HepG2 (cell line): ENCODE measurements at regions not wholly inside any gene's neighbourhood (a gene's known extent, or its start where the extent isn't known, plus 50 kb on each side); places are given as distances from the start of the nearest gene placed in this dataset.

ENCODE experiments used
- ATAC-seq: fragments of 200-7000 bp; cut with Tn5 transposase; 3 replicates; pipeline ENCODE4 v1.9.1; 2020; ENCODE audit warnings: mild to moderate bottlenecking, moderate library complexity
- BruUV-seq: library from RNA; stranded (reverse); fragments of 400-500 nt; replicated peaks from 2 replicates; lab custom pipeline; 2021; lab: Mats Ljungman, UMichigan
- CTCF ChIA-PET: fragments of 300-600 bp; formaldehyde crosslinking; extraction: SDS; loops from one replicate; lab custom pipeline; 2021; ENCODE audit warnings: low total read pairs, inconsistent platforms, low intra/inter-chr PET ratio; lab: Yijun Ruan, JAX
- POLR2A ChIA-PET: fragments of 350-600 bp; sonication (Branson Sonifier 250); formaldehyde crosslinking; loops from one replicate; lab custom pipeline; 2020; ENCODE audit warnings: antibody characterized with exemption, inconsistent platforms; lab: Yijun Ruan, JAX
- DNase-seq: peaks from one replicate; pipeline ENCODE4 v3.0.0-alpha.2; 2015; ENCODE audit warnings: low spot score
- FAIRE-seq: peaks from 3 replicates; lab custom pipeline; 2011; peaks lifted over from hg19 to GRCh38; lab: Jason Lieb, UNC
- H2AFZ ChIP-seq: one replicate; pipeline ENCODE4 v1.6.1; 2011; ENCODE audit warnings: low read length, inconsistent platforms
- H3K27ac ChIP-seq: fragments of 300-600 bp; 3 replicates; pipeline ENCODE4 v1.8.0; 2011; ENCODE audit warnings: mixed run types, mild to moderate bottlenecking, mixed read lengths, low read length, inconsistent platforms; ENCODE audit not compliant: insufficient read depth; ENCODE audit errors: extremely low read length
- H3K27me3 ChIP-seq, 2 experiments: fragments of 200-600 bp in 1 of 2; 2 replicates in 1 of 2; 3 replicates in 1 of 2; pipeline versions ENCODE4 v1.6.0 to v1.8.0; 2011; ENCODE audit warnings: low read length in 2 of 2, mild to moderate bottlenecking in 2 of 2, moderate library complexity in 2 of 2, inconsistent platforms in 1 of 2; ENCODE audit not compliant: insufficient read depth in 2 of 2, control insufficient read depth in 1 of 2
- H3K36me3 ChIP-seq, 2 experiments: fragments of 200-600 bp in 1 of 2; replicated peaks in 1 of 2; 2 replicates in 1 of 2; 3 replicates in 1 of 2; pipeline versions ENCODE4 v1.5.1 to v1.8.0; 2011; ENCODE audit warnings: low read length in 2 of 2, inconsistent platforms in 1 of 2; ENCODE audit not compliant: insufficient read depth in 2 of 2, control insufficient read depth in 1 of 2
- H3K4me1 ChIP-seq: 2 replicates; pipeline ENCODE4 v1.5.1; 2012; ENCODE audit warnings: low read length, inconsistent platforms; ENCODE audit not compliant: insufficient read depth
- H3K4me2 ChIP-seq: 2 replicates; pipeline ENCODE4 v1.6.0; 2011; ENCODE audit warnings: low read depth, low read length, inconsistent platforms
- H3K4me3 ChIP-seq, 3 experiments: fragments of 200-600 bp in 1 of 3; sonication (generic), shearing (Covaris generic) in 1 of 3; replicated peaks in 1 of 3; 2 replicates each; pipeline ENCODE4 v1.5.1; 2011 to 2016; ENCODE audit warnings: low read length in 3 of 3, inconsistent platforms in 2 of 3, low read depth in 2 of 3, mild to moderate bottlenecking in 2 of 3, control low read depth in 1 of 3, mixed read lengths in 1 of 3; ENCODE audit not compliant: insufficient read depth in 1 of 3
- H3K79me2 ChIP-seq: one replicate; pipeline ENCODE4 v1.6.1; 2011; ENCODE audit warnings: low read length, inconsistent platforms; ENCODE audit not compliant: insufficient read depth
- H3K9ac ChIP-seq: 2 replicates; pipeline ENCODE4 v1.6.0; 2011; ENCODE audit warnings: mild to moderate bottlenecking, low read depth, low read length, inconsistent platforms; ENCODE audit not compliant: insufficient read depth
- H3K9me3 ChIP-seq: 2 replicates; pipeline ENCODE4 v1.5.1; 2012; ENCODE audit warnings: mild to moderate bottlenecking, low read length
- H4K20me1 ChIP-seq: 2 replicates; pipeline ENCODE4 v1.6.0; 2011; ENCODE audit warnings: inconsistent platforms, mild to moderate bottlenecking, low read length, moderate library complexity; ENCODE audit not compliant: insufficient read depth
- BCL3 ChIP-seq: sonication (generic); formaldehyde crosslinking; IDR thresholded peaks from 2 replicates; pipeline ENCODE4 v1.5.1; 2020; ENCODE audit warnings: mild to moderate bottlenecking, missing genetic modification reagents, moderate library complexity
- GMEB1 ChIP-seq: sonication (generic); formaldehyde crosslinking; IDR thresholded peaks from 2 replicates; pipeline ENCODE4 v1.5.1; 2020; ENCODE audit warnings: missing genetic modification reagents, mild to moderate bottlenecking, borderline replicate concordance
- KMT2A ChIP-seq: sonication (generic); formaldehyde crosslinking; IDR thresholded peaks from 2 replicates; pipeline ENCODE4 v1.4.0; 2020; ENCODE audit warnings: missing genetic modification reagents
- MIER2 ChIP-seq: IDR thresholded peaks from 2 replicates; pipeline ENCODE4 v1.6.1; 2016; ENCODE audit warnings: missing biosample characterization, missing genetic modification reagents
- SMC3 ChIP-seq: IDR thresholded peaks from 2 replicates; pipeline ENCODE4 v1.6.1; 2011; ENCODE audit warnings: low read length, improper control_type of control experiment
- TMF1 ChIP-seq: sonication (generic); formaldehyde crosslinking; IDR thresholded peaks from 2 replicates; pipeline ENCODE4 v1.8.1; 2022; ENCODE audit warnings: low read depth, missing genetic modification reagents
- ZBTB14 ChIP-seq: sonication (generic); formaldehyde crosslinking; IDR thresholded peaks from 2 replicates; pipeline ENCODE4 v1.4.0; 2020; ENCODE audit warnings: missing genetic modification reagents
- ZBTB43 ChIP-seq: sonication (generic); formaldehyde crosslinking; conservative IDR thresholded peaks from 2 replicates; pipeline ENCODE4 v1.4.0; 2020; ENCODE audit warnings: missing genetic modification reagents
- ZBTB46 ChIP-seq: sonication (generic); formaldehyde crosslinking; IDR thresholded peaks from 2 replicates; pipeline ENCODE4 v1.4.0; 2020; ENCODE audit warnings: mild to moderate bottlenecking, missing genetic modification reagents, borderline replicate concordance
- ZNF143 ChIP-seq: sonication (generic); formaldehyde crosslinking; IDR thresholded peaks from 2 replicates; pipeline ENCODE4 v1.4.0; 2020; ENCODE audit warnings: missing genetic modification reagents
- ZNF468 ChIP-seq: sonication (generic); formaldehyde crosslinking; IDR thresholded peaks from 2 replicates; pipeline ENCODE4 v1.8.0; 2022; ENCODE audit warnings: mild to moderate bottlenecking, moderate library complexity, missing genetic modification reagents
- ZNF816 ChIP-seq: sonication (generic); formaldehyde crosslinking; IDR thresholded peaks from 2 replicates; pipeline ENCODE4 v1.8.0; 2022; ENCODE audit warnings: missing genetic modification reagents, mild to moderate bottlenecking, borderline replicate concordance
- ZSCAN9 ChIP-seq: IDR thresholded peaks from 2 replicates; pipeline ENCODE4 v1.6.1; 2016; ENCODE audit warnings: borderline replicate concordance
- WGBS: methylation state at CpG from one replicate; pipeline ENCODE4 v1.1.6; 2017; ENCODE audit warnings: low lambda C conversion rate; 5-methylcytosine and 5-hydroxymethylcytosine counted together
- in situ Hi-C: cut with HindIII; loops from 2 replicates; pipeline ENCODE4 v1.10.0; 2017; ENCODE audit warnings: low pct_unique_long_range_greater_than_20kb; ENCODE audit not compliant: extremely low pct_ligation_motif_present
- intact Hi-C: fragments of 100-400 bp; cut with micrococcal nuclease; formaldehyde crosslinking; loops from one replicate; pipeline ENCODE4 v1.10.0; 2022; ENCODE audit not compliant: unreplicated experiment

GRCh38 chr7:420142-421093 lies 99.2 kb downstream of the PDGFA start:
- no peaks in the 10 kb centered on the region for H3K9me3 ChIP-seq
- intact Hi-C loops = loop anchor here (10.0 kb wide), 1 partner anchor 46 kb away; no protein-coding TSS in a partner anchor
- no peak overlapping the region for H2AFZ ChIP-seq
- no peaks in the 10 kb centered on the region for H3K36me3 ChIP-seq
- no peak overlapping the region for H3K9ac ChIP-seq
- BruUV-seq = no TSS peak
- FAIRE-seq (no peak), ATAC-seq (no peak), DNase-seq (no peak)
- H3K27me3 ChIP-seq = peaks cover 19 to 73% of the 10 kb centered on the region in 2 experiments; a peak in 4 of 5 replicates
- TF ChIP-seq TMF1 (CRISPR knock-in tag) (no peak), KMT2A (CRISPR knock-in tag) (no peak), ZBTB46 (CRISPR knock-in tag) (no peak), SMC3 (no peak), ZNF468 (CRISPR knock-in tag) (no peak), ZBTB14 (CRISPR knock-in tag) (no peak), ZBTB43 (no peak), GMEB1 (no peak), BCL3 (no peak), ZNF816 (no peak), MIER2 (CRISPR knock-in tag) (no peak), ZNF143 (CRISPR knock-in tag) (no peak), ZSCAN9 (CRISPR knock-in tag) (no peak)
- POLR2A ChIA-PET = no interaction called here
- H3K4me2 ChIP-seq = no peak overlapping the region
- no peak overlapping the region for H3K4me3 ChIP-seq
- no peaks in the 10 kb centered on the region for H3K4me1 ChIP-seq
- no peaks in the 10 kb centered on the region for H3K79me2 ChIP-seq
- CTCF ChIA-PET = no interaction called here
- H3K27ac ChIP-seq = no peak overlapping the region
- H4K20me1 ChIP-seq = no peaks in the 10 kb centered on the region
- 11% methylated on average over 6 of the region's 20 CpGs for WGBS
- in situ Hi-C loops = loop anchor here (5.0 kb wide), 1 partner anchor 88 kb away; no protein-coding TSS in a partner anchor
